ENCODE measurements at regions not wholly inside any gene's neighbourhood (a gene's known extent, or its start where the extent isn't known, plus 50 kb on each side); places are given as distances from the start of the nearest gene placed in this dataset.

DNA sequence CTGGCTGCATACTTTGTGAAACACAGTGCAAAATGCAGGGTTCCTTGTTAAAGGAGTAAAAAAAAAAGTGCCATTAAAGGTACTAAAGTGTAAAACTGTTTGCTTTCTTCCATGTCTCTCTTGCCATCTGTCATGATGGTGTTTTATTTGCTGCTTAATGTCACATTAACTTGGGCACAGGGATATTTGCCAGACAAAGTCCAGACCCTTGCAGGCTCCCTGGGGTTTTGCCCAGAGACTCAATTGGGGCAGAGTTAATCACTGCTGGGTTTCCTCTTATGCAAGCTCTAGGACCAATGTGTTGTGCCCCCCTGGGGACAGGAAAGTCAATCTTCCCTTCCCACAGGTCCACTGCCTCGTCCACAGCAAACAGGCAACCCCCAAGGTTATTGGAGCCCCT, 274.3 kb upstream of the SGCD start:
- H3K27me3 ChIP-seq (ENCODE audit: control insufficient read depth in 4 of 4, insufficient read depth in 4 of 4, low read length in 3 of 4) = no peaks in the 10 kb centered on the region
- TF ChIP-seq, protein P1, sequence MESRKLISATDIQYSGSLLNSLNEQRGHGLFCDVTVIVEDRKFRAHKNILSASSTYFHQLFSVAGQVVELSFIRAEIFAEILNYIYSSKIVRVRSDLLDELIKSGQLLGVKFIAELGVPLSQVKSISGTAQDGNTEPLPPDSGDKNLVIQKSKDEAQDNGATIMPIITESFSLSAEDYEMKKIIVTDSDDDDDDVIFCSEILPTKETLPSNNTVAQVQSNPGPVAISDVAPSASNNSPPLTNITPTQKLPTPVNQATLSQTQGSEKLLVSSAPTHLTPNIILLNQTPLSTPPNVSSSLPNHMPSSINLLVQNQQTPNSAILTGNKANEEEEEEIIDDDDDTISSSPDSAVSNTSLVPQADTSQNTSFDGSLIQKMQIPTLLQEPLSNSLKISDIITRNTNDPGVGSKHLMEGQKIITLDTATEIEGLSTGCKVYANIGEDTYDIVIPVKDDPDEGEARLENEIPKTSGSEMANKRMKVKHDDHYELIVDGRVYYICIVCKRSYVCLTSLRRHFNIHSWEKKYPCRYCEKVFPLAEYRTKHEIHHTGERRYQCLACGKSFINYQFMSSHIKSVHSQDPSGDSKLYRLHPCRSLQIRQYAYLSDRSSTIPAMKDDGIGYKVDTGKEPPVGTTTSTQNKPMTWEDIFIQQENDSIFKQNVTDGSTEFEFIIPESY (IDR thresholded peaks at IDR 0.05) = no peak
- TF ChIP-seq YY1 (IDR thresholded peaks at IDR 0.05) = no peak
- no peak for TF ChIP-seq NR2F2 (IDR thresholded peaks at IDR 0.05)
- TF ChIP-seq, protein P2, sequence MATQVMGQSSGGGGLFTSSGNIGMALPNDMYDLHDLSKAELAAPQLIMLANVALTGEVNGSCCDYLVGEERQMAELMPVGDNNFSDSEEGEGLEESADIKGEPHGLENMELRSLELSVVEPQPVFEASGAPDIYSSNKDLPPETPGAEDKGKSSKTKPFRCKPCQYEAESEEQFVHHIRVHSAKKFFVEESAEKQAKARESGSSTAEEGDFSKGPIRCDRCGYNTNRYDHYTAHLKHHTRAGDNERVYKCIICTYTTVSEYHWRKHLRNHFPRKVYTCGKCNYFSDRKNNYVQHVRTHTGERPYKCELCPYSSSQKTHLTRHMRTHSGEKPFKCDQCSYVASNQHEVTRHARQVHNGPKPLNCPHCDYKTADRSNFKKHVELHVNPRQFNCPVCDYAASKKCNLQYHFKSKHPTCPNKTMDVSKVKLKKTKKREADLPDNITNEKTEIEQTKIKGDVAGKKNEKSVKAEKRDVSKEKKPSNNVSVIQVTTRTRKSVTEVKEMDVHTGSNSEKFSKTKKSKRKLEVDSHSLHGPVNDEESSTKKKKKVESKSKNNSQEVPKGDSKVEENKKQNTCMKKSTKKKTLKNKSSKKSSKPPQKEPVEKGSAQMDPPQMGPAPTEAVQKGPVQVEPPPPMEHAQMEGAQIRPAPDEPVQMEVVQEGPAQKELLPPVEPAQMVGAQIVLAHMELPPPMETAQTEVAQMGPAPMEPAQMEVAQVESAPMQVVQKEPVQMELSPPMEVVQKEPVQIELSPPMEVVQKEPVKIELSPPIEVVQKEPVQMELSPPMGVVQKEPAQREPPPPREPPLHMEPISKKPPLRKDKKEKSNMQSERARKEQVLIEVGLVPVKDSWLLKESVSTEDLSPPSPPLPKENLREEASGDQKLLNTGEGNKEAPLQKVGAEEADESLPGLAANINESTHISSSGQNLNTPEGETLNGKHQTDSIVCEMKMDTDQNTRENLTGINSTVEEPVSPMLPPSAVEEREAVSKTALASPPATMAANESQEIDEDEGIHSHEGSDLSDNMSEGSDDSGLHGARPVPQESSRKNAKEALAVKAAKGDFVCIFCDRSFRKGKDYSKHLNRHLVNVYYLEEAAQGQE (IDR thresholded peaks at IDR 0.05) = no peak
- TF ChIP-seq, protein P3, sequence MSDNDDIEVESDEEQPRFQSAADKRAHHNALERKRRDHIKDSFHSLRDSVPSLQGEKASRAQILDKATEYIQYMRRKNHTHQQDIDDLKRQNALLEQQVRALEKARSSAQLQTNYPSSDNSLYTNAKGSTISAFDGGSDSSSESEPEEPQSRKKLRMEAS (IDR thresholded peaks at IDR 0.05) = no peak
- no peak overlapping the region for H3K27ac ChIP-seq (ENCODE audit: low read depth in 1 of 2, low read length in 2 of 2)
- no peaks in the 10 kb centered on the region for H3K4me1 ChIP-seq (ENCODE audit: control insufficient read depth in 4 of 4, insufficient read depth in 4 of 4, low read length in 3 of 4)
- H3K36me3 ChIP-seq (ENCODE audit: control insufficient read depth in 4 of 4, insufficient read depth in 3 of 4, low read depth in 1 of 4, low read length in 3 of 4) = no peaks in the 10 kb centered on the region
- no peaks in the 10 kb centered on the region for H3K9me3 ChIP-seq (ENCODE audit: control insufficient read depth in 4 of 4, low read length in 3 of 4)
- no peak overlapping the region for H3K9ac ChIP-seq (ENCODE audit: low read depth in 1 of 2, low read length in 2 of 2)
- DNase-seq (ENCODE audit: low spot score) = no peak
- 50% methylated on average over 1 of the region's 1 CpG for WGBS
- no peak overlapping the region for H3K4me3 ChIP-seq (ENCODE audit: low read depth in 1 of 3, low read length in 3 of 3)

DNA sequence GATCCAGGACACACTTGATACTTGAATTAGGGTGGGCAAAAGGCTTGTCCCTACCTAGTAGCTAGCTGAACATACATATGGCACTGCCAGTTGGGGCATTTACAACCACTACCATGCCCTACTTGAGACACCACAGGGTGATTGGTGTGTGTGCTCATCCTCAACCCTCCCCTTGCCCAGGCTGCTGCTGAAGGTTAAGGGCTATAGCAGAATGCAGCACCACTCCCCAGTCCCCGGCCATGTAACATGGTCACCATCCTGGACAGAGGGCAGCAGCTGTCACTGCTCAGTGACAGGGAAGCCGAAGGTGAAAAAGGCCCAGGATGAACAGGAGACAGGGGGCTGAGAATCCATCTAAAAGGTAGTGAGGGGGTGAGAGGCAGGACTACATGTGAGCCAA, 273.9 kb upstream of the SGCD start:
- Histone ChIP-seq H3K4me3 (ENCODE audit: low read depth in 1 of 3, low read length in 3 of 3) (no peak overlapping the region), H3K27ac (ENCODE audit: low read depth in 1 of 2, low read length in 2 of 2) (no peak overlapping the region), H3K27me3 (ENCODE audit: control insufficient read depth in 4 of 4, insufficient read depth in 4 of 4, low read length in 3 of 4) (no peaks in the 10 kb centered on the region), H3K9me3 (ENCODE audit: control insufficient read depth in 4 of 4, low read length in 3 of 4) (no peaks in the 10 kb centered on the region), H3K4me1 (ENCODE audit: control insufficient read depth in 4 of 4, insufficient read depth in 4 of 4, low read length in 3 of 4) (no peaks in the 10 kb centered on the region), H3K9ac (ENCODE audit: low read depth in 1 of 2, low read length in 2 of 2) (no peak overlapping the region), H3K36me3 (ENCODE audit: control insufficient read depth in 4 of 4, insufficient read depth in 3 of 4, low read depth in 1 of 4, low read length in 3 of 4) (no peaks in the 10 kb centered on the region)
- DNase-seq (ENCODE audit: low spot score) = no peak
- WGBS = 80% methylated on average over 2 of the region's 2 CpGs
- TF ChIP-seq, protein P1 (IDR thresholded peaks at IDR 0.05) = no peak
- TF ChIP-seq JUND (IDR thresholded peaks at IDR 0.05) (no peak), EGR1 (IDR thresholded peaks at IDR 0.05; ENCODE audit: low read depth in 2 of 2) (no peak), HNF4A (conservative IDR thresholded peaks at IDR 0.05) (no peak), TAF1 (conservative IDR thresholded peaks at IDR 0.05) (no peak), RAD21 (IDR thresholded peaks at IDR 0.05) (no peak), NR2F2 (IDR thresholded peaks at IDR 0.05) (no peak), FOXA2 (IDR thresholded peaks at IDR 0.05) (no peak), HNF4G (IDR thresholded peaks at IDR 0.05) (no peak)
- TF ChIP-seq, protein P3 (IDR thresholded peaks at IDR 0.05) = no peak
- TF ChIP-seq, protein P4, sequence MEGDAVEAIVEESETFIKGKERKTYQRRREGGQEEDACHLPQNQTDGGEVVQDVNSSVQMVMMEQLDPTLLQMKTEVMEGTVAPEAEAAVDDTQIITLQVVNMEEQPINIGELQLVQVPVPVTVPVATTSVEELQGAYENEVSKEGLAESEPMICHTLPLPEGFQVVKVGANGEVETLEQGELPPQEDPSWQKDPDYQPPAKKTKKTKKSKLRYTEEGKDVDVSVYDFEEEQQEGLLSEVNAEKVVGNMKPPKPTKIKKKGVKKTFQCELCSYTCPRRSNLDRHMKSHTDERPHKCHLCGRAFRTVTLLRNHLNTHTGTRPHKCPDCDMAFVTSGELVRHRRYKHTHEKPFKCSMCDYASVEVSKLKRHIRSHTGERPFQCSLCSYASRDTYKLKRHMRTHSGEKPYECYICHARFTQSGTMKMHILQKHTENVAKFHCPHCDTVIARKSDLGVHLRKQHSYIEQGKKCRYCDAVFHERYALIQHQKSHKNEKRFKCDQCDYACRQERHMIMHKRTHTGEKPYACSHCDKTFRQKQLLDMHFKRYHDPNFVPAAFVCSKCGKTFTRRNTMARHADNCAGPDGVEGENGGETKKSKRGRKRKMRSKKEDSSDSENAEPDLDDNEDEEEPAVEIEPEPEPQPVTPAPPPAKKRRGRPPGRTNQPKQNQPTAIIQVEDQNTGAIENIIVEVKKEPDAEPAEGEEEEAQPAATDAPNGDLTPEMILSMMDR (IDR thresholded peaks at IDR 0.05; ENCODE audit: low read depth, low read length, missing input control) = no peak
- TF ChIP-seq, protein P5, sequence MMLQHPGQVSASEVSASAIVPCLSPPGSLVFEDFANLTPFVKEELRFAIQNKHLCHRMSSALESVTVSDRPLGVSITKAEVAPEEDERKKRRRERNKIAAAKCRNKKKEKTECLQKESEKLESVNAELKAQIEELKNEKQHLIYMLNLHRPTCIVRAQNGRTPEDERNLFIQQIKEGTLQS (IDR thresholded peaks at IDR 0.05) = no peak

All from liver (tissue), 8 donors.